Hippocampal formation (tissue), 2 donors: ENCODE measurements at regions not wholly inside any gene's neighbourhood (a gene's known extent, or its start where the extent isn't known, plus 50 kb on each side); places are given as distances from the start of the nearest gene placed in this dataset.

Source experiments
- DNase-seq, 2 donors: peaks; one replicate each; lab custom pipeline; 2025; lab: John Stamatoyannopoulos, UW

- no peak for DNase-seq
Measured at GRCh38 chr11:70725739-70726138, 327.4 kb downstream of the CTTN start.

- no peak for DNase-seq
Measured at GRCh38 chr11:70727021-70727420, 328.7 kb downstream of the CTTN start.

- no peak for DNase-seq
Measured at GRCh38 chr11:70727899-70728620, 329.7 kb downstream of the CTTN start.

DNA sequence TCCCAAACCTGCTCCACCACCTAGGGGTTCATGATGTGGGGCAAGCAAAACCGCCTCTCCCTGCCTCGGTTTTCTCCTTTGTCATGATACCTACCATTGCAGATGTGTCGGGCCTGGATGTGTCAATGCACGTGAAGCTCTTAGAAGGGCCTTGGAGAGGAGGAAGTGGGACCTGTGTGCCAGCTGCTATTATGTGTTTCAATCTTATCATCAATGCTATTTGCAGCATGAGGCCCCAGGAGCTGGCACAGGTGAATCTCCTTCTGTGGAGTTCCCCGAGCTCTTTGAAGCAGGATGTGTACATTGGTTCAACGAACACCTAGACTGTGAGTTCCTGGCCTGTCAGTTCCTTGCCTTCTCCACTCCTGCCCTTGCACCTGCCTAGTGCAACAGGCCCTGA lies 331.6 kb downstream of the CTTN start:
- DNase-seq, result no peak

GRCh38 chr11:70730411-70730810 lies 332.1 kb downstream of the CTTN start:
- no peak for DNase-seq

GRCh38 chr11:70731271-70732022 lies 333.1 kb downstream of the CTTN start:
- no peak for DNase-seq

- no peak for DNase-seq
Measured at GRCh38 chr11:70732023-70732880, 333.9 kb downstream of the CTTN start.

DNA sequence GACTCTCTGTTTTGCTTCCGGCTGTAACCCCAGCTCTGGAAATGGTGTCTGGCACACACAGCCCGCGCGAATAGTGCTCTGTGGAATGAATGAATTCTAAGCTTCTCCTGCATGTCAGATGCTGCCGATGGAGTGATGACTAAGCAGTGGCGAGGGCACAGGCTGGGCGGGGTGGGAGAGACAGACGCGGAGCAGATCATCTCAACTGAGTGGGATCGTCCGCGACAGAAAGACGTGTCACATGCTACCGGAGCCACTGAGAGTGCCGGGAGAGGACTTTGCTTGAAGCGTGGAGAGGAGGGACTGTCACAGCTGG lies 334.5 kb downstream of the CTTN start:
- no peak for DNase-seq

DNA sequence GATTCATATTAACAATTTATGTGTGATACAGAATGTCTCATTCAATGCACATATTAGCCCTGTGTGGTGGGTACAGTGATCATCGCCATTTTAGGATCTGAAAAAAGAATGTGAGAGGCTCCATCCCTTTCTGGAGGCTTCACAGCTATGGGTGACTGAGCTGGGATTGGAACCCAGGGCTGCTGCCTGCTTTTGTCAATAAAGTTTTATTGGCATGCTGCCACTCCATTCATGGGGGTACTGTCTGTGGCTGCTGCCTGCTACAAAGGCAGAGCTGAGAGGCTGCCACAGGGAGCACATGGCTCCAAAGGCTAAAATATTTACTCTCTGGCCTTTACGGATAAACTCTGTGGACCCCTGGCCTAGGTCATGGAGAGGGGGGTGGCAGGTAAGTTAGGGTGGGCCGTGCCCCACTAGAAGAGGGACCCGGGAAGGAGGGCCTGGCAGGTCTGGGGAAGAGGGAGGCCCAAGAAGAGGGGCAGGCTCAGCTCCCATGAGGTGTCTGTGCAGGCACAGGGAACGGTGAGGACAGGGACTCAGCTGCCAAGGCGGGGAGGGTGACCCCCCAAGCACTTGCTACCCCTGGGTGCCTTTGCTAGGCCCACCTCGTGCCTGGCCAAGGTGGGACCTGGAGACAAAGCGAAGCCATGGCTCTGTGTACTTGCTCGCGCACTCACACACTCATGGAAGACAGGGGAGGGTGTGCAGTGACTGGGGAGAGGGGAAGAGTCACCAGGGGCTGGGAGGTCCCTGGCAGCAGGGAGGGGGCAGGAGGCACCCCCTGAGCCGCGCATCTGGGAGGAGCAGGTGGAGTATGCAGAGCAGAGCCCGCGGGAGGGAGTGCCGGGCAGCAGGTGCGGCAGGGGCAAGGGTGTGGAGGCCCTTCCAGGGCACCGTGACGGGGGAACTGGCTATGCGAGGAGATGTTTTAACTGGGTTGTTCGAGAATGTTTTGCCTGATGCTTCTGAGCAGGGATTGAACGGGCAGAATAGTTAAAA lies 335.3 kb downstream of the CTTN start:
- DNase-seq, result no peak

DNA sequence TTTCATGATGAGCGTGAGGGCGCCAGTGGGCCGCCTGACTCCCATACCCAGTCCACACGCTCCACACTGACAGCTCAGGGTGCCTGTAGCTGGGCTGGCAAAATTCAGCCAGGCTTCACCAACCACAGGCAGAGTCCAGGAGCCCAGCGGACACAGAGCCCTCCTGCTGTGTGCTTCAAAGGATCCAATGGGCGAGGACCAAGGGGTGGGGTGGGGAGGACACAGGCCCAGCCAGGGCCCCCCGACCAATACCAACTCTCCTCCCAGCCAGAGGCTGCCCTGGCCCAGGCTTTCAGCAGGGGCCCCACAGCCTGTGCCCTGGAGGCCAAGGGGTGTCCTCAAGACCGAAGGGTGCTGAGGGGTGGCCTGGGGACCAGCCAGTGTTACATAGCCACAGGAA lies 336.1 kb downstream of the CTTN start:
- DNase-seq, result no peak

DNA sequence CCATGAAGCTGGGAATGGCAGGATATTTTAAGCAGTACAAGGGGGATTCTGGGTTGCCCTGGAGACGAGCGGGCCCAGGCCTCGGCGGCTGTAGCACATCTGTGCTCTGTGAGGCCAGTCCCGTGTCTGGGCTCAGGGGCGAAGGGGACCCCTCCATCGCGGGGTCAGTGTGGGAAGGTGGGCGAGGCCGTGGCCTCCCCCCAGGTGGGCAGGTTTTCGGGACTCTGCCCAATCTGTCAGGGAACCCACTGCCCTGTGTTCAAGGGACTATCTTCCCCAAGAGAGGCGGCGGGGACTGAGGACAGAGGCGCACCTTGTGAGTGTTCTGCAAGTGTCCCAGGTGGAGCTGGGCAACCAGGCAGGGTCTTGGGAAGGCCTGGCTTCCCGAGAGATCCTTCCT lies 336.6 kb downstream of the CTTN start:
- no peak for DNase-seq

DNA sequence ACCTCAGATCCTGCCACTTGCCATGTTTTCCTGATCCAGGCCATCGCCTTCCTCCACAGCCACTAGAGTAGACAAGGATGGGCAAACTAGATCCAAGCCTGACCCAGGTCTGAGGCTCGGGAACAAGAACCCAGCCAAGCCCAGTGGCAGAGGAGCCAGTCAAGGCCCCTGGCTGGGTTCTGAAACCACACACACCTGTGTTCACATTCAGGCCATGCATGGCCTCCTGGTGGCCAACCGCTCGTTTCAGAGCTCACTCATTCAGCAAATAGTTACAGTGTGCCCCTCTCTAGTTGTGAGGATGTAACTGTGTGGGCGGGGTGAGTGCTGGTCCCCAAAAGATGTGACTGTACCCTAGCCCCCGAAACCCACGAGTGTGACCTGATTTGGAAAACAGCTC lies 337.6 kb downstream of the CTTN start:
- DNase-seq, result no peak

- DNase-seq, result no peak
Measured at GRCh38 chr11:70736461-70736860, 338.1 kb downstream of the CTTN start.

DNA sequence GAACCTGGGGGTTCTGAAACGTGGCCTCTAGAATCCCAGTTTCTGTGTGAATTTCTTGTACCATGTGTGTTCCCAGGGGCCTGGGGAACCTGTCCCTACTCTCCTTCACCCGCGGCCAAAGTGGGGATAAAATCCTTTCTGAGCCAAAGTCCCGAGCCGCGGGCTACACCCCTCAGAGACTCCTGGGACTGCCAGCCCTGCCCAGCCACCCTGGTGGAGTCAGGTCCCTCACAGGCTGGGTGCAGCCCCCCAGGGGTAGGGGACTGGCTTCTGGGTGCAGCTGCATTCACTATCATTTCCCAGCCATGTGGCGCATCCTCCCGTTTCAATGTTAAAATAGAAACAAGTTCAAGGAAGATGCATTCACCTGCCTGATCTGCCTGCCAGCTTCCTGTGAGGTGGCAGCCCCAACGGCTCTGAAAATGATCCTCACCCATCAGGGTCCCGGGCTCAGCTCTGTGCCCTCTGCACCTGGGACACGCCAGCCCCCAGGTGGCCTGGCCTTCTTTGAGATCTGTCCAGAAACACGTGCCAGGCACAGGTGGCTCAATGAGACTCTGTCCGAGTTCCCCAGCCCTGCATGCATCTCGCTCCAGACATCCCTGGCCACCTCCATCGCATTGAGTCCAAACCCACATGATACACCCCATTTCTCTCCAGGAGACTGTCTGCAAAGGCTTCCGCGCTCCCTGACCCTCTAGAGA lies 338.8 kb downstream of the CTTN start:
- DNase-seq, result no peak

- DNase-seq, result no peak
Measured at GRCh38 chr11:70737816-70738630, 339.7 kb downstream of the CTTN start.

GRCh38 chr11:70738661-70739060 lies 340.3 kb downstream of the CTTN start:
- DNase-seq, result no peak

GRCh38 chr11:70739091-70739490 lies 340.8 kb downstream of the CTTN start:
- DNase-seq, result no peak

DNA sequence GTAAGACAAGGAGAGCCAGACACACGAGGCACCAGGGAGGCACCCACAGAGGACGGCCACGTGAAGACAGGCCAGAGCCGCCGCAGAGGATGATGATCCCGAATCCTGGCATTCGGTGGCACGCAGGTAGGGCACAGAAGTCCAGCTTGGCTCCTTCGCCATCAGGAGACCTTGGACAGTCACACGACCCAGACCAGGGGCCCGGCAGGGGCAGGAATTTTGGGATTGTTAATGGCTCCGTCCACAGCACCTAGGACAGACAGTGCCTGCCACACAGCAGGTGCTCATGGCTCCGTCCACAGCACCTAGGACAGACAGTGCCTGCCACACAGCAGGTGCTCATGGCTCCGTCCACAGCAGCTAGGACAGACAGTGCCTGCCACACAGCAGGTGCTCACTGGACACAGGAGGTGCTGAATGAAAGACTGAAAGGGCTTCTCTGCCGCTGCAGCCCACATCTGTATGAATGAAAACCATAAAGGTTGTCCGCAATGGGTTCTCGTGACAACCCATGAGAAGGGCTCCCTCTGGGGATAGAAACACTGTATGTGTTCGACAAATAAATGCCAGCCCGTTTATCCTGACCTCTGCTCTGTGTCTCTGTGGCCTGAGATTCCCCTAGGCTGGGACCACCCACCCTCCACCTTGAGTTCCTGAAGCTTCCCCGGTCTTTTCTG lies 341.6 kb downstream of the CTTN start:
- no peak for DNase-seq

DNA sequence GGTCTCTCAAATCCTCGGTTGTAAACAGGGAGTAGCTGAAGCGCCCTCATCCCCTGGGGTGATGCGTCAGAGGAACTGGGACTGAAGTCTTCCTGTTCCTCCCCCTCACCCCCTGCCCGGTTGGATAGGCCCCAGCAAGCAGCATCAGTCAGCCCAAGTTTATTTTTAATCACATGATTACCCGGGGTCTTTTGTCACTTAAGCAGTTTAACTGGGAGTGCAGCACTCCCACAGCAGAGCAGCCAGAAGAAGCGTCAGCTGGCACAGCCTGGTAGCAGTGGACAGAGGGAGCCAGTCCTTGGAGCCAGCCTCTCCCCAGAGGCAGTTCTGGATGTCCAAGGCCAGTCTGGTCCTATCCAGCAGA lies 342.1 kb downstream of the CTTN start:
- DNase-seq, result no peak

DNA sequence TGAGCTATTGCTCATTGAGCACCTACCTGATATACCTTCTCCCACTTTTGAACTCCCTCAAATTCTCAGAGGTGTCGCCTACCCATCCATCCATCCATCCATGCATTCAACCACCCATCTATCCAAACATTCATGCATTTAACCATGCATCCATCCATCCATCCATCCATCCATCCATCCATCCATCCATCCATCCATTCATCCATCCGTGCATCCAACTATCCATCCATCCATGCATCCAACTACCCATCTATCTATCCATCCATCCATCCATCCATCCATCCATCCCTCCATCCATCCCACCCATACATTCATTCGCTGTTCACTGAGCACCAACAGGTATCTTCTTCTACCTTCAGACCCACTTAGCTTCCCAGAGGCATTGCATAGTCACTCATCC lies 342.8 kb downstream of the CTTN start:
- no peak for DNase-seq
